ENCODE measurements at regions not wholly inside any gene's neighbourhood (a gene's known extent, or its start where the extent isn't known, plus 50 kb on each side); places are given as distances from the start of the nearest gene placed in this dataset.
"Not testable (repeated sequence)": the region's sequence is repeated elsewhere in the genome, so short reads cannot be mapped to it uniquely, and the experiment has no call there.

GRCh38 chr12:9543341-9543740, 64.4 kb downstream of the KLRB1 start:
- DNase-seq: not testable (repeated sequence)

GRCh38 chr12:9542827-9543226, 64.9 kb downstream of the KLRB1 start:
- not testable (repeated sequence) for DNase-seq

- DNase-seq: not testable (repeated sequence)
These were observed 91.8 kb downstream of the KLRB1 start for GRCh38 chr12:9515925-9516324.

GRCh38 chr12:9512695-9513094, 95.0 kb downstream of the KLRB1 start:
- not testable (repeated sequence) for DNase-seq

GRCh38 chr12:9510392-9511011, 97.2 kb downstream of the KLRB1 start:
- not testable (repeated sequence) for DNase-seq

- DNase-seq: no peak
These were observed 98.1 kb downstream of the KLRB1 start for GRCh38 chr12:9509464-9510161.

GRCh38 chr12:9506746-9507145, 101.0 kb downstream of the KLRB1 start:
- no peak for DNase-seq

- DNase-seq: not testable (repeated sequence)
These were observed 104.3 kb downstream of the KLRB1 start for GRCh38 chr12:9503384-9503783.

- DNase-seq: not testable (repeated sequence)
These were observed 104.9 kb downstream of the KLRB1 start for GRCh38 chr12:9502845-9503244.

- not testable (repeated sequence) for DNase-seq
These were observed 114.4 kb downstream of the KLRB1 start for GRCh38 chr12:9493325-9493724.

GRCh38 chr12:9481289-9481688, 126.4 kb downstream of the KLRB1 start:
- DNase-seq: not testable (repeated sequence)

- not testable (repeated sequence) for DNase-seq
These were observed 133.5 kb downstream of the KLRB1 start for GRCh38 chr12:9474197-9474596.

GRCh38 chr12:9473638-9474037, 134.1 kb downstream of the KLRB1 start:
- DNase-seq: not testable (repeated sequence)

GRCh38 chr12:9471501-9471900, 136.2 kb downstream of the KLRB1 start:
- not testable (repeated sequence) for DNase-seq

- DNase-seq: not testable (repeated sequence)
These were observed 137.3 kb downstream of the KLRB1 start for GRCh38 chr12:9470367-9470766.

GRCh38 chr12:9469956-9470355, 137.8 kb downstream of the KLRB1 start:
- DNase-seq: not testable (repeated sequence)

- not testable (repeated sequence) for DNase-seq
These were observed 138.3 kb downstream of the KLRB1 start for GRCh38 chr12:9469463-9469862.

- DNase-seq: not testable (repeated sequence)
These were observed 138.7 kb downstream of the KLRB1 start for GRCh38 chr12:9468998-9469397.

- not testable (repeated sequence) for DNase-seq
These were observed 139.6 kb downstream of the KLRB1 start for GRCh38 chr12:9468144-9468543.

- no peak for DNase-seq
These were observed 143.3 kb downstream of the KLRB1 start for GRCh38 chr12:9464408-9464807.

- DNase-seq: not testable (repeated sequence)
These were observed 152.2 kb downstream of the KLRB1 start for GRCh38 chr12:9455516-9455915.

- DNase-seq: not testable (repeated sequence)
These were observed 153.7 kb downstream of the KLRB1 start for GRCh38 chr12:9454021-9454420.

GRCh38 chr12:9450127-9450567, 157.6 kb downstream of the KLRB1 start:
- peak; percentile 1 for DNase-seq

- not testable (repeated sequence) for DNase-seq
These were observed 158.0 kb downstream of the KLRB1 start for GRCh38 chr12:9449657-9450126.

Measured in NCI-H2227 treated with DMSO at 0.1 percent for 48 hours (cell line).